Right cardiac atrium (tissue), 5 donors: ENCODE measurements at regions not wholly inside any gene's neighbourhood (a gene's known extent, or its start where the extent isn't known, plus 50 kb on each side); places are given as distances from the start of the nearest gene placed in this dataset.
A peak's percentile ranks its signal among the peaks of the same experiment; 100 is the strongest.

Experiments
- ATAC-seq, 2 donors: fragments of 200-7000 bp; cut with Tn5 transposase; one replicate each; pipeline versions ENCODE4 v1.8.0 to v1.9.1; 2020; ENCODE audit warnings: moderate library complexity in 2 of 2, mild to moderate bottlenecking in 1 of 2
- DNase-seq, 3 donors: peaks; one replicate each; pipeline ENCODE4 v3.0.0-alpha.2; 2020
- H3K27ac ChIP-seq: one replicate; pipeline ENCODE4 v1.5.1; 2013; ENCODE audit warnings: mild to moderate bottlenecking, low read length, control low read depth, moderate library complexity
- H3K27me3 ChIP-seq: one replicate; pipeline ENCODE4 v1.6.1; 2013; ENCODE audit not compliant: control insufficient read depth, insufficient read depth
- H3K4me1 ChIP-seq: one replicate; pipeline ENCODE4 v1.6.1; 2013; ENCODE audit warnings: low read length; ENCODE audit not compliant: control insufficient read depth, insufficient read depth
- H3K4me3 ChIP-seq: one replicate; pipeline ENCODE4 v1.5.1; 2013; ENCODE audit warnings: low read length, control low read depth
- H3K9me3 ChIP-seq: one replicate; pipeline ENCODE4 v1.6.1; 2013; ENCODE audit warnings: low read length; ENCODE audit not compliant: control insufficient read depth
- WGBS: extraction: QIAGEN DNeasy Blood & Tissue Kit; methylation state at CpG from one replicate; pipeline ENCODE4 v1.1.7; 2013; 5-methylcytosine and 5-hydroxymethylcytosine counted together
- intact Hi-C, 4 donors: fragments of 100-400 bp; cut with DNase I; formaldehyde crosslinking; loops; one replicate each; pipeline versions ENCODE4 v1.11.0 to v1.14.0; 2022 to 2023
- donor health status: healthy with polysubstance abuse.
- donor health status: DM: no; HTN: yes; CAD: no.
- donor health status: DM: no; HTN: no; CAD: no.
- donor health status: DM: no; HTN: yes; CAD: no; lungs with severe emphysema.
- donor health status: DM: yes; HTN: yes; CAD: no.

GRCh38 chrX:115948018-115948923 is 222.3 kb upstream of the AGTR2 start:
- H3K4me1 ChIP-seq = no peaks in the 10 kb centered on the region
- H3K27me3 ChIP-seq = no peaks in the 10 kb centered on the region
- no peak overlapping the region for H3K4me3 ChIP-seq
- no peak for ATAC-seq
- intact Hi-C loops = no loop called here
- no peaks in the 10 kb centered on the region for H3K9me3 ChIP-seq
- 77% methylated on average over 4 of the region's 4 CpGs for WGBS
- H3K27ac ChIP-seq = no peak overlapping the region
- no peak for DNase-seq

GRCh38 chrX:115949900-115950822 is 220.4 kb upstream of the AGTR2 start:
- H3K4me3 ChIP-seq = no peak overlapping the region
- intact Hi-C loops = no loop called here
- H3K27me3 ChIP-seq = no peaks in the 10 kb centered on the region
- peak in 2 of 3 donors; percentile 26 to 73 for DNase-seq
- no peak overlapping the region for H3K27ac ChIP-seq
- WGBS = 80% methylated on average over 17 of the region's 17 CpGs
- no peaks in the 10 kb centered on the region for H3K9me3 ChIP-seq
- ATAC-seq = peak in 1 of 2 donors; percentile 35
- no peaks in the 10 kb centered on the region for H3K4me1 ChIP-seq

- Histone ChIP-seq H3K27me3 (no peaks in the 10 kb centered on the region), H3K4me1 (no peaks in the 10 kb centered on the region), H3K27ac (no peak overlapping the region), H3K9me3 (no peaks in the 10 kb centered on the region), H3K4me3 (no peak overlapping the region)
- ATAC-seq = peak in 1 of 2 donors; percentile 44
- WGBS = 89% methylated on average over 14 of the region's 14 CpGs
- peak in 1 of 3 donors; percentile 55 for DNase-seq
- intact Hi-C loops = no loop called here
These were observed 218.0 kb upstream of the AGTR2 start for GRCh38 chrX:115952417-115953092.

GRCh38 chrX:115957862-115958490 is 212.6 kb upstream of the AGTR2 start:
- Histone ChIP-seq H3K27ac (no peak overlapping the region), H3K9me3 (no peaks in the 10 kb centered on the region), H3K27me3 (no peaks in the 10 kb centered on the region), H3K4me3 (no peak overlapping the region), H3K4me1 (peaks cover 2% of the 10 kb centered on the region)
- DNase-seq (no peak), ATAC-seq (peak in 1 of 2 donors; percentile 32)
- intact Hi-C loops = no loop called here
- 76% methylated on average over 11 of the region's 11 CpGs for WGBS

GRCh38 chrX:115958687-115959359 is 211.7 kb upstream of the AGTR2 start:
- intact Hi-C loops = no loop called here
- ATAC-seq (no peak), DNase-seq (no peak)
- Histone ChIP-seq H3K4me3 (no peak overlapping the region), H3K27me3 (no peaks in the 10 kb centered on the region), H3K4me1 (peaks cover 2% of the 10 kb centered on the region), H3K27ac (no peak overlapping the region), H3K9me3 (no peaks in the 10 kb centered on the region)
- 87% methylated on average over 3 of the region's 3 CpGs for WGBS

DNA sequence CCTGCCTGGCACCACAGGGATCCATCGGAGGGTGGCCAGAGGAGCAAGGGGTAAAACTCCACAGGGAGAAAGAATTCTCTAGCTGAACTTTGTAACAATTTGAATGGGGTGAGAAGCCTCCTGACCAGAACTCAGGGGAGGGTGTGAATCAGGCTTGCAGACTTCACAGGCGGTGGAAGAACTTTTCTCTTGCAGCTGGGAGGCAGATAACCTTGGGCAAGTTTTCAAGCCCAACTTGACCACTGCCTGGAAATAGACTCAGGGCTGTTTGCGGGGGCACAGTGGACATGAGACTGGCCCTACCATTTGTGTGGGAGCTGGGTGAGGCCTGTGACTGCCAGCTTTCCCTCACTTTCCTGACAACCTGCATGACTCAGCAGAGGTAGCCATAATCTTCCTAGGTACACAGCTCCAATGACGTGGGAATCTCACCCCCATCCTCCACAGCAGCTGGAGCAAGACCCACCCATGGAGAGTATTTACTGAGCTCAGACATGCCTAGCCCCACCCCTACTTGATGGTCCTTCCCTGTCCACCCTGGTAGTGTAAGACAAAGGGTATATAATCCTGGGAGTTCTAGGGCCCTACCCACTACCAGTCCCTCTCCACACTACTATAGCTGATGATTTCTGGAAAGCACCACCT is 210.0 kb upstream of the AGTR2 start:
- ATAC-seq (no peak), DNase-seq (no peak)
- no peaks in the 10 kb centered on the region for H3K9me3 ChIP-seq
- no peaks in the 10 kb centered on the region for H3K27me3 ChIP-seq
- WGBS = 75% methylated on average over 4 of the region's 4 CpGs
- no peak overlapping the region for H3K27ac ChIP-seq
- intact Hi-C loops = no loop called here
- H3K4me1 ChIP-seq = peaks cover 2% of the 10 kb centered on the region
- no peak overlapping the region for H3K4me3 ChIP-seq

DNA sequence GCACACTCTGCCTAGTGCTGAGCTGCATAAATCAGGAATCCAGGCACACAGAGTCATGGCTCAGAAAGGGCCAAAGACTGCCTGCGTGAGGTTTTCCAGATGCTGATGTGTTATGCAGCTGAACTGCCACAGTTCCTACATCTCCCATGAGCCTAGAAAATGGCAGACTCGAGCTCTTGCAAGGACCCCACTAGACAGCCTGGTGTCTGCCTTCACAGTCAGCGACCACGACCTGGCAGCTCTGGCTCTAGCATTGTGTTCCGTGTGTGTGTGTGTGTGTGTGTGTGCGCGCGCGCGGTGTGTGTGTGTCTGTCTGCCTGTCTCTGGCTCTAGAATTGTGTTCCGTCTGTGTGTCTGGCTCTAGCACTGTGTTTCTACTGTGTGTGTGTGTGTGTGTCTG is 203.6 kb upstream of the AGTR2 start:
- intact Hi-C loops = no loop called here
- DNase-seq (no peak), ATAC-seq (no peak)
- H3K27me3 ChIP-seq = no peaks in the 10 kb centered on the region
- 70% methylated on average over 11 of the region's 11 CpGs for WGBS
- no peak overlapping the region for H3K4me3 ChIP-seq
- no peak overlapping the region for H3K27ac ChIP-seq
- H3K4me1 ChIP-seq = no peaks in the 10 kb centered on the region
- H3K9me3 ChIP-seq = no peaks in the 10 kb centered on the region

DNA sequence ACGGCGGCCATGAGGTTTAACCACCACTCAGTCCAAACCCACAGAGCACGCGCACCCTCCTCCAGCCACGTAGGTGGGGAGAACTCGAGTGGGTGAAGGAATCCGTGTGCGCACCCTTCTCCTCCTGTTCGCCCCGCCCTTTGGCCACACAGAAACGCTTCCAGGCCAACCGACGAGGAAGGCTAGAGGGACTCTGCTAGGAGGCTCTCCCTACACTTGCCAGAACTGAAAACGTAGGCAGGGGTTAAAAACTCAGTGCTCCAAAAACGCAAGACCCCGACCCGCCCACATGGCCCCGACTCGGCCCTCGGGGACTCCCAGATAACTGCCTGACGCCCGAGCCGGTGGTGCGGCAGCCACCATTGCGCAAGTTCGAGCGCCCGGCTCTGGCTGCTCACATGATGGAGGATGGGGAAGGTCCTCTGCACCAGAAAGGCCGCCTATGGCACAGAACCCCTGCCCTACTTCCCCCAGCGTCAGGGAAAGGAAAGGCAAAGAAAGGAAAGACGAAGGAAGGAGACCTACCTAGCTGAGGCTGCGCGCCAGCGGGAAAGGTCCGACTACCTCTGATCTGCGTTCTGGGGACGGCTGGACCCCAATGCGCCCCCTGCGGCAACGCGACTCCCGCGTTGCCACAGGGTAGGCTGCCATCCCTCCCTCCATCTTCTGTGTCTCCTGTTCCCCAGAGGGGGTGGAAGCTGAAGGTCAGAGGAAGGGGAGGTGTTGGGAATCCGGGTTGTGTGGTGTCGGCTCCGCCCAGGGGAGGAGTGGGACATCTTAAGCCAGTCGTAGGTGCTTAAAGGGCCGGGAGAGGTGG is 201.9 kb upstream of the AGTR2 start:
- Histone ChIP-seq H3K9me3 (no peaks in the 10 kb centered on the region), H3K27me3 (no peaks in the 10 kb centered on the region), H3K27ac (peak overlapping the region; percentile 69), H3K4me1 (no peaks in the 10 kb centered on the region), H3K4me3 (peak overlapping the region; percentile 50)
- WGBS = under 1% methylated on average over 48 of the region's 48 CpGs
- intact Hi-C loops = no loop called here
- ATAC-seq (peak; percentile 93 to 96), DNase-seq (peak; percentile 76 to 88 (median 83))

- 66% methylated on average over 5 of the region's 5 CpGs for WGBS
- intact Hi-C loops = no loop called here
- H3K27ac ChIP-seq = no peak overlapping the region
- DNase-seq (no peak), ATAC-seq (no peak)
- H3K4me3 ChIP-seq = no peak overlapping the region
- H3K27me3 ChIP-seq = no peaks in the 10 kb centered on the region
- H3K4me1 ChIP-seq = no peaks in the 10 kb centered on the region
- no peaks in the 10 kb centered on the region for H3K9me3 ChIP-seq
These were observed 199.8 kb upstream of the AGTR2 start for GRCh38 chrX:115970718-115971117.
